HepG2 (cell line): ENCODE measurements at regions not wholly inside any gene's neighbourhood (a gene's known extent, or its start where the extent isn't known, plus 50 kb on each side); places are given as distances from the start of the nearest gene placed in this dataset.

Source experiments
- ATAC-seq: fragments of 200-7000 bp; cut with Tn5 transposase; 3 replicates; pipeline ENCODE4 v1.9.1; 2020; ENCODE audit warnings: mild to moderate bottlenecking, moderate library complexity
- BruUV-seq: library from RNA; stranded (reverse); fragments of 400-500 nt; replicated peaks from 2 replicates; lab custom pipeline; 2021; lab: Mats Ljungman, UMichigan
- CTCF ChIA-PET: fragments of 300-600 bp; formaldehyde crosslinking; extraction: SDS; loops from one replicate; lab custom pipeline; 2021; ENCODE audit warnings: low total read pairs, inconsistent platforms, low intra/inter-chr PET ratio; lab: Yijun Ruan, JAX
- POLR2A ChIA-PET: fragments of 350-600 bp; sonication (Branson Sonifier 250); formaldehyde crosslinking; loops from one replicate; lab custom pipeline; 2020; ENCODE audit warnings: antibody characterized with exemption, inconsistent platforms; lab: Yijun Ruan, JAX
- DNase-seq: peaks from one replicate; pipeline ENCODE4 v3.0.0-alpha.2; 2015; ENCODE audit warnings: low spot score
- FAIRE-seq: peaks from 3 replicates; lab custom pipeline; 2011; peaks lifted over from hg19 to GRCh38; lab: Jason Lieb, UNC
- H2AFZ ChIP-seq: one replicate; pipeline ENCODE4 v1.6.1; 2011; ENCODE audit warnings: low read length, inconsistent platforms
- H3K27ac ChIP-seq: fragments of 300-600 bp; 3 replicates; pipeline ENCODE4 v1.8.0; 2011; ENCODE audit warnings: mixed run types, mild to moderate bottlenecking, mixed read lengths, low read length, inconsistent platforms; ENCODE audit not compliant: insufficient read depth; ENCODE audit errors: extremely low read length
- H3K27me3 ChIP-seq, 2 experiments: fragments of 200-600 bp in 1 of 2; 2 replicates in 1 of 2; 3 replicates in 1 of 2; pipeline versions ENCODE4 v1.6.0 to v1.8.0; 2011; ENCODE audit warnings: low read length in 2 of 2, mild to moderate bottlenecking in 2 of 2, moderate library complexity in 2 of 2, inconsistent platforms in 1 of 2; ENCODE audit not compliant: insufficient read depth in 2 of 2, control insufficient read depth in 1 of 2
- H3K36me3 ChIP-seq, 2 experiments: fragments of 200-600 bp in 1 of 2; replicated peaks in 1 of 2; 2 replicates in 1 of 2; 3 replicates in 1 of 2; pipeline versions ENCODE4 v1.5.1 to v1.8.0; 2011; ENCODE audit warnings: low read length in 2 of 2, inconsistent platforms in 1 of 2; ENCODE audit not compliant: insufficient read depth in 2 of 2, control insufficient read depth in 1 of 2
- H3K4me1 ChIP-seq: 2 replicates; pipeline ENCODE4 v1.5.1; 2012; ENCODE audit warnings: low read length, inconsistent platforms; ENCODE audit not compliant: insufficient read depth
- H3K4me2 ChIP-seq: 2 replicates; pipeline ENCODE4 v1.6.0; 2011; ENCODE audit warnings: low read depth, low read length, inconsistent platforms
- H3K4me3 ChIP-seq, 3 experiments: fragments of 200-600 bp in 1 of 3; sonication (generic), shearing (Covaris generic) in 1 of 3; replicated peaks in 1 of 3; 2 replicates each; pipeline ENCODE4 v1.5.1; 2011 to 2016; ENCODE audit warnings: low read length in 3 of 3, inconsistent platforms in 2 of 3, low read depth in 2 of 3, mild to moderate bottlenecking in 2 of 3, control low read depth in 1 of 3, mixed read lengths in 1 of 3; ENCODE audit not compliant: insufficient read depth in 1 of 3
- H3K79me2 ChIP-seq: one replicate; pipeline ENCODE4 v1.6.1; 2011; ENCODE audit warnings: low read length, inconsistent platforms; ENCODE audit not compliant: insufficient read depth
- H3K9ac ChIP-seq: 2 replicates; pipeline ENCODE4 v1.6.0; 2011; ENCODE audit warnings: mild to moderate bottlenecking, low read depth, low read length, inconsistent platforms; ENCODE audit not compliant: insufficient read depth
- H3K9me3 ChIP-seq: 2 replicates; pipeline ENCODE4 v1.5.1; 2012; ENCODE audit warnings: mild to moderate bottlenecking, low read length
- H4K20me1 ChIP-seq: 2 replicates; pipeline ENCODE4 v1.6.0; 2011; ENCODE audit warnings: inconsistent platforms, mild to moderate bottlenecking, low read length, moderate library complexity; ENCODE audit not compliant: insufficient read depth
- CBX5 ChIP-seq: sonication (generic); formaldehyde crosslinking; IDR thresholded peaks from 2 replicates; pipeline ENCODE4 v1.4.0; 2020; ENCODE audit warnings: missing genetic modification reagents, borderline replicate concordance
- PHF20 ChIP-seq: sonication (generic); formaldehyde crosslinking; IDR thresholded peaks from 2 replicates; pipeline ENCODE4 v1.5.0; 2020; ENCODE audit warnings: mild to moderate bottlenecking, missing genetic modification reagents
- PRDM4 ChIP-seq: sonication (generic); formaldehyde crosslinking; IDR thresholded peaks from 2 replicates; pipeline ENCODE4 v1.9.0; 2021; ENCODE audit warnings: missing genetic modification reagents, borderline replicate concordance
- REL ChIP-seq: sonication (generic); formaldehyde crosslinking; conservative IDR thresholded peaks from 2 replicates; pipeline ENCODE4 v1.8.0; 2022; ENCODE audit warnings: mild to moderate bottlenecking, missing genetic modification reagents, moderate library complexity
- ZBTB49 ChIP-seq: sonication (generic); formaldehyde crosslinking; IDR thresholded peaks from 2 replicates; pipeline ENCODE4 v1.4.0; 2020; ENCODE audit warnings: missing genetic modification reagents, borderline replicate concordance
- ZFP90 ChIP-seq: sonication (generic); formaldehyde crosslinking; IDR thresholded peaks from 2 replicates; pipeline ENCODE4 v1.8.0; 2022; ENCODE audit warnings: missing genetic modification reagents, mild to moderate bottlenecking, inconsistent platforms, borderline replicate concordance
- ZNF281 ChIP-seq: sonication (generic); formaldehyde crosslinking; IDR thresholded peaks from 2 replicates; pipeline ENCODE4 v1.4.0; 2020; ENCODE audit warnings: missing genetic modification reagents, borderline replicate concordance
- ZNF563 ChIP-seq: sonication (generic); formaldehyde crosslinking; IDR thresholded peaks from 2 replicates; pipeline ENCODE4 v1.8.0; 2022; ENCODE audit warnings: mild to moderate bottlenecking, moderate library complexity, missing genetic modification reagents
- in situ Hi-C: cut with HindIII; loops from 2 replicates; pipeline ENCODE4 v1.10.0; 2017; ENCODE audit warnings: low pct_unique_long_range_greater_than_20kb; ENCODE audit not compliant: extremely low pct_ligation_motif_present
- intact Hi-C: fragments of 100-400 bp; cut with micrococcal nuclease; formaldehyde crosslinking; loops from one replicate; pipeline ENCODE4 v1.10.0; 2022; ENCODE audit not compliant: unreplicated experiment
- TF ChIP-seq, protein P1 (sequence below): sonication (generic); formaldehyde crosslinking; IDR thresholded peaks from 2 replicates; pipeline ENCODE4 v1.4.0; 2020; ENCODE audit warnings: mild to moderate bottlenecking, missing genetic modification reagents

DNA sequence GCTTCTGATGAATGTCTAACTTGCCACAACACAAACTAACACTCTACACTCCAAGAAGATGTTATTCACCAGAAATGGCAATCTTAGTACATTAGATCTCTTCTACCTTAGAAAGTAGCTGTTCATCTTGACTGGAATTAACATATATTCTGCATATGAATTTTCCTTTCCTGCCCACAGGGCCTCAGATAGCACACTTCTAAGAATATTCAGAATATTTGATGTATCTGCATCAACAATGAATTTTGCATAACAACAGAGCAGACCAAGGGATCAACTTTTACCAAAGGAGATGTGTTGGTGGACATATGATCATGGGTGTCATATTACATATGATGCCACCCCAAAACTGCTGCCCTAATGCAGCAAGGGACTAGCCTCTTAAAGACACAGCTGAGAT, 960.8 kb upstream of the GHITM start:
- Histone ChIP-seq H3K79me2 (no peaks in the 10 kb centered on the region), H3K27ac (no peak overlapping the region), H3K9ac (no peak overlapping the region), H3K36me3 (no peaks in the 10 kb centered on the region), H3K27me3 (no peaks in the 10 kb centered on the region), H4K20me1 (no peaks in the 10 kb centered on the region), H3K9me3 (peaks cover 83% of the 10 kb centered on the region), H2AFZ (no peak overlapping the region), H3K4me3 (no peak overlapping the region), H3K4me1 (no peaks in the 10 kb centered on the region), H3K4me2 (no peak overlapping the region)
- no peak for DNase-seq
- intact Hi-C loops (no loop called here), in situ Hi-C loops (no loop called here)
- ChIA-PET POLR2A (no interaction called here), CTCF (no interaction called here)
- TF ChIP-seq CBX5 (CRISPR knock-in tag) (no peak), PHF20 (no peak), ZFP90 (no peak), PRDM4 (CRISPR knock-in tag) (no peak), ZNF563 (CRISPR knock-in tag) (no peak), REL (CRISPR knock-in tag) (no peak), ZNF281 (CRISPR knock-in tag) (no peak), ZBTB49 (CRISPR knock-in tag) (no peak)
- TF ChIP-seq, protein P1, sequence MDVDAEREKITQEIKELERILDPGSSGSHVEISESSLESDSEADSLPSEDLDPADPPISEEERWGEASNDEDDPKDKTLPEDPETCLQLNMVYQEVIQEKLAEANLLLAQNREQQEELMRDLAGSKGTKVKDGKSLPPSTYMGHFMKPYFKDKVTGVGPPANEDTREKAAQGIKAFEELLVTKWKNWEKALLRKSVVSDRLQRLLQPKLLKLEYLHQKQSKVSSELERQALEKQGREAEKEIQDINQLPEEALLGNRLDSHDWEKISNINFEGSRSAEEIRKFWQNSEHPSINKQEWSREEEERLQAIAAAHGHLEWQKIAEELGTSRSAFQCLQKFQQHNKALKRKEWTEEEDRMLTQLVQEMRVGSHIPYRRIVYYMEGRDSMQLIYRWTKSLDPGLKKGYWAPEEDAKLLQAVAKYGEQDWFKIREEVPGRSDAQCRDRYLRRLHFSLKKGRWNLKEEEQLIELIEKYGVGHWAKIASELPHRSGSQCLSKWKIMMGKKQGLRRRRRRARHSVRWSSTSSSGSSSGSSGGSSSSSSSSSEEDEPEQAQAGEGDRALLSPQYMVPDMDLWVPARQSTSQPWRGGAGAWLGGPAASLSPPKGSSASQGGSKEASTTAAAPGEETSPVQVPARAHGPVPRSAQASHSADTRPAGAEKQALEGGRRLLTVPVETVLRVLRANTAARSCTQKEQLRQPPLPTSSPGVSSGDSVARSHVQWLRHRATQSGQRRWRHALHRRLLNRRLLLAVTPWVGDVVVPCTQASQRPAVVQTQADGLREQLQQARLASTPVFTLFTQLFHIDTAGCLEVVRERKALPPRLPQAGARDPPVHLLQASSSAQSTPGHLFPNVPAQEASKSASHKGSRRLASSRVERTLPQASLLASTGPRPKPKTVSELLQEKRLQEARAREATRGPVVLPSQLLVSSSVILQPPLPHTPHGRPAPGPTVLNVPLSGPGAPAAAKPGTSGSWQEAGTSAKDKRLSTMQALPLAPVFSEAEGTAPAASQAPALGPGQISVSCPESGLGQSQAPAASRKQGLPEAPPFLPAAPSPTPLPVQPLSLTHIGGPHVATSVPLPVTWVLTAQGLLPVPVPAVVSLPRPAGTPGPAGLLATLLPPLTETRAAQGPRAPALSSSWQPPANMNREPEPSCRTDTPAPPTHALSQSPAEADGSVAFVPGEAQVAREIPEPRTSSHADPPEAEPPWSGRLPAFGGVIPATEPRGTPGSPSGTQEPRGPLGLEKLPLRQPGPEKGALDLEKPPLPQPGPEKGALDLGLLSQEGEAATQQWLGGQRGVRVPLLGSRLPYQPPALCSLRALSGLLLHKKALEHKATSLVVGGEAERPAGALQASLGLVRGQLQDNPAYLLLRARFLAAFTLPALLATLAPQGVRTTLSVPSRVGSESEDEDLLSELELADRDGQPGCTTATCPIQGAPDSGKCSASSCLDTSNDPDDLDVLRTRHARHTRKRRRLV (CRISPR knock-in tag), result no peak
- no peak for ATAC-seq
- no peak for FAIRE-seq
- BruUV-seq, result no TSS peak
